ENCODE measurements at regions not wholly inside any gene's neighbourhood (a gene's known extent, or its start where the extent isn't known, plus 50 kb on each side); places are given as distances from the start of the nearest gene placed in this dataset.

DNA sequence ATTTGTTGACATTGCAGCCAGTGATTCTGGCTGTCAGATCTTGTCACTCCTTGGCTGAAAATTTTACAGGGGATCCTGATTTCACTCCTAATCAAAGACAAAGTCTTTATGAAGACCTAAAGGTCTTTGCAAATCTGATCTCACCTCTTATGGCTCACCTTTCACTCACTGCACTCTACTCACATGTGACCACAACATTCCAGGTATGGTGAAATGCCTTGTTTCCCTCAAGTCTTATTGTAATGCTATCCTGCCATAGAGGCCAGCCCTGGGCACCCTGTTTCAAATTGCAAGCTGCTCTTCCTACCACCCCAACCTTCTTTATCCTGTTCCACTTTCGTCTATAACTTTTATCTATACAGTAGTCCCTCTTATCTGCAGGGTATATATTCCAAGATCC lies 200.1 kb downstream of the NDFIP2 start:
- no peak overlapping the region for H3K27ac Mint-ChIP-seq
- CTCF ChIA-PET = interaction anchor here (2.9 kb wide), 1 partner anchor 8 kb away, joined by 9 read pairs; no protein-coding TSS in a partner anchor
- no peaks in the 10 kb centered on the region for H3K27me3 Mint-ChIP-seq
- H3K4me1 Mint-ChIP-seq = no peaks in the 10 kb centered on the region
- H3K36me3 Mint-ChIP-seq = no peaks in the 10 kb centered on the region
- no peaks in the 10 kb centered on the region for H3K9me3 Mint-ChIP-seq
- no peak overlapping the region for H3K4me3 Mint-ChIP-seq
- DNase-seq = no peak

DNA sequence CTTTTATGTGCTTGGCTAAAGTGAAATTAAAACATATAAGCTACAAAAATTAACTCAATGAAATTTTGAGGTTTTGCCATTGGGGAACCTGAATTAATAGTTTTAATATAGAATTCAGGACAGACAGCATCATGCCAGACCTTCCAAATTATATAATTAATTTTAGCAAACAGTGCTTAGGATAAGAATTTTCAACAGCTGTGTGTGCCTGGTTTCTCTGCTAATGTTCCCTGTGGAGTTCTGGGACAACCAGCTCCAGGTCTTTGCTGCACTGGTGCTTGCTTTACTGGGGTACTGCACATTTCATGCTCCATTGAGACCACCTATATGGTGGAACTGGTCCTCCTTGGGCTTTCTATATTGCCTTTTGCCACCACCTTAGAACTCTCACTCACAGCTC lies 199.5 kb downstream of the NDFIP2 start:
- CTCF ChIA-PET = interaction anchor here (0.7 to 2.9 kb wide), 2 partner anchors 9 to 982 kb away, joined by 3 to 9 read pairs; no protein-coding TSS in a partner anchor
- Mint-ChIP-seq H3K4me1 (no peaks in the 10 kb centered on the region), H3K27ac (no peak overlapping the region), H3K27me3 (no peaks in the 10 kb centered on the region), H3K4me3 (no peak overlapping the region), H3K9me3 (no peaks in the 10 kb centered on the region), H3K36me3 (no peaks in the 10 kb centered on the region)
- no peak for DNase-seq

DNA sequence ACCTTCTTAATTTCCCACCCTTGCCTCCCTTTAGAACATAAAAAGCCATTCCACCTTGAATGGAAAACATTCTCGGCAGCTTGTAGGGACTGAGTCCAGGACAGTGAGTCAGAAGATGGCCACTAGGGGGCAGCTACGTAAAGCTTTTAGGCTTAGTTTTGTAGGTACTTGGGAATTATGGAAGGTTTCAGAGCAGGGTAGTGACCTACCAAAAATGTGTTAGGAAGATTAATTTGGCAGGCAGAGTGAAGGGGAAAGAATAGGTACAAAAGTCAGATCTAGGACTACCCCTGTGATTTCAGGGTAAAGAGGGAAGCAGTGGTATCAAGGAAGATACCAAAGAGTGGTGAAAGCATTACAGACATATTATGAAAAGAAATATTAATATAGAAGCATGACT lies 198.4 kb downstream of the NDFIP2 start:
- peak; percentile 55 for DNase-seq
- Mint-ChIP-seq H3K4me3 (no peak overlapping the region), H3K4me1 (no peaks in the 10 kb centered on the region), H3K27ac (no peak overlapping the region), H3K9me3 (no peaks in the 10 kb centered on the region), H3K36me3 (no peaks in the 10 kb centered on the region), H3K27me3 (no peaks in the 10 kb centered on the region)
- CTCF ChIA-PET = interaction anchor here (0.7 to 2.9 kb wide), 11 partner anchors 9 to 1338 kb away, joined by 3 to 9 read pairs (median 5); no protein-coding TSS in a partner anchor

DNA sequence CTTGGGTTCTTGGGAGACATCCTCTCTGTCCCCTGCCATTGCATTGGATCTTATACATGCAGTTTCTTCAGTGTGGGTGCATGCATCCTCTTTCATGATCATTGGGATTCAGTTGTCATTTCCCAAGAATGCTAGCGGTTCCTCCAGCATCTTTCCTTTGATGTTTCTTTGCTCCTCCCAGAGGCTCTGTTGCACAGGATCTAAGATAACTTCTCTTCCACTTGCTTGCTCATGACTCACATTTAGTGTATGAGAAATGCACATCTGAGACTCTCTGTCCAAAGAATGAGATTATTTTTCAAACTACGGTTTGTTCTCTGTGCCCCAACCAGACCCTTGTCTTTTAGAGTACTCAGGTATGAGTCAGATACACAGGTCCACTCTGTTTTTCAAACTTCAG lies 197.1 kb downstream of the NDFIP2 start:
- H3K27me3 Mint-ChIP-seq = no peaks in the 10 kb centered on the region
- no peak for DNase-seq
- H3K4me3 Mint-ChIP-seq = no peak overlapping the region
- H3K27ac Mint-ChIP-seq = no peak overlapping the region
- H3K9me3 Mint-ChIP-seq = no peaks in the 10 kb centered on the region
- CTCF ChIA-PET = interaction anchor here (1.1 to 2.9 kb wide), 6 partner anchors 11 to 1339 kb away, joined by 4 to 9 read pairs (median 6); no protein-coding TSS in a partner anchor
- H3K36me3 Mint-ChIP-seq = no peaks in the 10 kb centered on the region
- H3K4me1 Mint-ChIP-seq = no peaks in the 10 kb centered on the region

DNA sequence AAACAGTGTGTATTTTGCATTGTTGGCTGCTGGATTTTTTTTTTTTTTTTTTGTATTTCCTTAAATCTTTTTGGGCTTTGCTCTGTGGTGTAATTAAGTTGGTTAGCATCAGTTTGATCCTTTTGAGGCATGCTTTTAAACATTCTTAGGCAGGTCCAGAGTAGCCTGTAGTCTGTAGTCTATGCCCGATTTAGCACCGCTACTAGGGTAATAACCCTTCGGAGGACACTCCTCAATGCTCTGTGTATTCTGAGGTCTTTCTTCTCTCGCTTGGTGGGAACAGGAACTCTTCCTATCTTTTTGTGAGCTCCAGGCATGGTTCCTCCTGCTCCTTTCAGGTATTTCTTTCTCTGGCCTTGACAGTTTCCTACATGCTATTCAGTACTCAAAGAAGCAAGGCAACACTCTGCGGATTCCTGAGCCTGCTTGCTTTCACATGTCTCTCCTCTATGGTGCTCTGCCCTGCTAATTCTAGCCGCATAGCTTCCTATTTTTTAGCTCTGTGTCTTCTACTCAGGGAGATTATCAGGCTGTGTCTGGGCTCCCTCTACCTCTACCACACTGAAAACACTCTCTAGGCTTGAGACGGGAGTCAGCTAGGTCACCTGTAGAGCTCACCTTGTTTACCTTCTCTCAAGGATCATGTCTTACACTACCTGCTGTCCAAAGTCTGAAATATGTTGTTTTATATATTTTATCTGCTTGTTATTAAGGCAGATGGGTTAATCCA lies 195.1 kb downstream of the NDFIP2 start:
- Mint-ChIP-seq H3K36me3 (no peaks in the 10 kb centered on the region), H3K4me1 (no peaks in the 10 kb centered on the region), H3K4me3 (no peak overlapping the region), H3K9me3 (no peaks in the 10 kb centered on the region), H3K27me3 (no peaks in the 10 kb centered on the region), H3K27ac (no peak overlapping the region)
- no peak for DNase-seq
- CTCF ChIA-PET = no interaction called here

DNA sequence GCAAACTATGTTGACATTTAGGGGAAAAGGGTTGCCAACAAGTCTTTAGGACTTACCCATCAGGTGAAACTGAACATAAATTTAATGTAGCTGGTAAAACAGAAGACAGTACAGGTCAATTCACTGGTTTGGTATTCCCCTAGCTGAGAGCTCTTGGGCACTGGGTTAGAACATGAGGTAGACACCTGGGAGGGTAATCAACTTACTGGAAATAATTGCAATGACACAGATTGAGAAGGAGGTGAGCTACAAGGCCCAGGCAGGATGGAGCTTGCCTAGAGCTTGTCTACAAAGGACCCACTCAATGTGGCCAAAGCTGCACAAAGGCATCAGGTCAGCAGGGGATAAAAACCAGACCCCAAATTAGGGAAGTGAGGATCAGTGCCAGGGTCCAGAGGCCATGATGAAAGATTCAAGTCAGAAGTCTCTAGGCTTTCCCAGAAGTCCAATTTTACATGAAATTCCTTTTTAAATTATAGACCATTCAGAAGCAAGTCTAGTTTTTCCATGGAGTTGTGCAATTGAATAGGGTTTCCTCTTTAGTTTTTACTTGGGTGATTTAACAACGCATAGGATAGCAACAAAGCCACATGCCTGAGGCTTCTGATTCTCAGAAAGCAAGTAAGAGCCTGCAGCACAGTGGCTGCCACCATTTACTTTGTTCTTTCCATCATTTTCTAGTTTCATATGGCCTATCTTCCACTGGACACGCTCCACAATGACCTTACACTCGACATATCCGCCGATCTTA lies 194.0 kb downstream of the NDFIP2 start:
- Mint-ChIP-seq H3K9me3 (no peaks in the 10 kb centered on the region), H3K4me3 (no peak overlapping the region), H3K4me1 (no peaks in the 10 kb centered on the region), H3K36me3 (no peaks in the 10 kb centered on the region), H3K27ac (no peak overlapping the region), H3K27me3 (no peaks in the 10 kb centered on the region)
- CTCF ChIA-PET = no interaction called here
- no peak for DNase-seq

DNA sequence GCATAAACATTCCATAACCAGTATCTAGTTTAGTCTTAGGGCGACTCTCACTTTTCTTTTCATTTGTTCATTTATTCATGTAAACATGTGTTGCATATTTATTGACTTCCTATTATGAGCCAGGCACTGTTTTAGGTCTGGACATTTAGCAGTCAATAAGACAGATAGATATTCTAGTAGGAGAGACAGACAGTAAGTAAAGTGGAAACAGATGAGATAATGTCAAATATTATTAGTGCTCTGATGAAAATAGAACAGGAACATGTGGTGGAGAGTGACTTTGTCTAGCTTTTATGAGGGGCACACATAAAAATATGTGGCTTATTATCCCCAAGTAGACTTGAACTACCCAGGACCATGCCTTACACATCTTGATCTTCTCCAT lies 193.0 kb downstream of the NDFIP2 start:
- Mint-ChIP-seq H3K4me1 (no peaks in the 10 kb centered on the region), H3K9me3 (no peaks in the 10 kb centered on the region), H3K27me3 (no peaks in the 10 kb centered on the region), H3K4me3 (no peak overlapping the region), H3K36me3 (no peaks in the 10 kb centered on the region), H3K27ac (no peak overlapping the region)
- CTCF ChIA-PET = no interaction called here
- DNase-seq = no peak

DNA sequence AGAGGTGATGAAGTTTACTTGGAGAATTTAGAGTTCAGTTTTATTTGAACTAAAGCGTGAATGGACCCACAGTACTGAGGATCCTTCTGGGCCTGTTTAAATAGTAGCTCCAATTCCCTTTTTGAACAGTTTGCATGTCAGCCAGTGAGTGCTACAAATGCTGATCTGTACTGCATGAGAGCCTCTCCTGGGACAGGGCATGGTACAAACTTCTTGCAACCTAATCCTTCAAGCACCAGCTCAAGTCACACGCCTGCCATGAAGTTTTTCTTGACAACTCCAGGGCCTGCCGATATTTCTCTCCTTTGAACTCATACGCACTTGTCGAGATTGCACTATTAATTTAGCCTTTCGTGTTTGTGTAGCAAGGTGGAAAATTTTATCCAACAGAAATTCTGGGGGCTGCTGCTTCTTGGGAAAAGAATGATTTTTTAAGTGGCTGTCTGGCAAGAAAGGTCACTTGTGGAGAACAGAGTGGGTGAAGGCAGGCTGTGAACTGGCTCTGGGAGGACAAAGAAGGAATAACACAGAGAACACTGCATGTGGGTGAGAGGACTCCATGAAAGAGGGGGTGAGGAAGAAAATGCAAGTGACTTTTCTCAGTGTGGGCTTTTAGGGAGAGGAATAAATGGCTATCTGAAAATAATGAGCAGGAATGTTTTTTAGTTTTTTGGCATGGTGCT lies 192.5 kb downstream of the NDFIP2 start:
- Mint-ChIP-seq H3K4me1 (no peaks in the 10 kb centered on the region), H3K27ac (no peak overlapping the region), H3K27me3 (no peaks in the 10 kb centered on the region), H3K9me3 (no peaks in the 10 kb centered on the region), H3K4me3 (no peak overlapping the region), H3K36me3 (no peaks in the 10 kb centered on the region)
- no peak for DNase-seq
- CTCF ChIA-PET = no interaction called here

DNA sequence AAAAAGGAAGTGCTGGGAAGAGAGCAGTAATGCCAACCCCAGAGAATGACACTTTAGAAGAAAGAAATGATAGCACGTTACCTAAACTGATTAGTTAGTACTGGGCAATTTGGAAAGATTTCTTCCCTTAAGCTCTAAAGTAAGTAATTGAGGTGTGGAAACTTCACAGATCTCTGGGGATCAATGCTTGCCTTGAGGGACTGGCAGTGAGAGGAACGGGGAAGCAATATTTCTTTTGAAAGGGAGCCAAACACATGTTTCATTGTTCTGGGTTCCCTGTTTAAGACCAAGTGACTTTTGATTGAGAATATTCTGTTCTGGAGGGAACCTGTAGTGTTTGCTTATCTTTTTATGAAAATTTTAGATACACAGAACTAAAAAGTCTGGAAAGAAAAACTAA lies 190.5 kb downstream of the NDFIP2 start:
- no peaks in the 10 kb centered on the region for H3K9me3 Mint-ChIP-seq
- no peak overlapping the region for H3K4me3 Mint-ChIP-seq
- H3K36me3 Mint-ChIP-seq = no peaks in the 10 kb centered on the region
- CTCF ChIA-PET = no interaction called here
- no peaks in the 10 kb centered on the region for H3K4me1 Mint-ChIP-seq
- no peak for DNase-seq
- H3K27me3 Mint-ChIP-seq = no peaks in the 10 kb centered on the region
- H3K27ac Mint-ChIP-seq = no peak overlapping the region

DNA sequence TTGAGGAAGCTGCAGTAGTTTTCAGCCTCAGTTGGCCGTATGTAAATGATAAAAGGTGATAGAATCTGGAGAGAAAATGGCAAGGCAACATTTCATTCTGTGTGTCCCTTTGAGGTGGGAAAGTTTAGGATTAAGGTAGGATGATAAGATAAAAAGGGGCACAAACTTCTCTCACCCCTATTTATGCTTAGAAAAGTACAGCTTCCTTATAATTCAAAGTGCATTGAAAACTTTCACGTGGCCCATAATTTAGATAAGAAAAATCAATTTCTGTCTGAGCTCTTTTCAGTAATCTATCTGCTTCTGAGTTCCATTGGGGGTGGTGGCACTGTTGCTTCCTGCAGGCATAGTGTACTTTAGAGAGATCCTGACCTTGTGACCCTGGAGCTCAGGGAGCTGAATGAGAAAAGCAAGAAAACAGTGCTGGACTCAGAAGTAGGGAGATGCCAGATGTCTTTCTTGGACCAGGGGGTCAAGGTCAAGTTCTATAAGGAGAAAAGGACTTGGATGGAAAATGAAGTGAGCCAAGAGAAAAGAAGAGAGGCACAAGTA lies 187.3 kb downstream of the NDFIP2 start:
- CTCF ChIA-PET = interaction anchor here (1.7 kb wide), 1 partner anchor 11 kb away, joined by 5 read pairs; no protein-coding TSS in a partner anchor
- Mint-ChIP-seq H3K4me3 (no peak overlapping the region), H3K27me3 (no peaks in the 10 kb centered on the region), H3K27ac (no peak overlapping the region), H3K36me3 (no peaks in the 10 kb centered on the region), H3K9me3 (no peaks in the 10 kb centered on the region), H3K4me1 (no peaks in the 10 kb centered on the region)
- DNase-seq = no peak

DNA sequence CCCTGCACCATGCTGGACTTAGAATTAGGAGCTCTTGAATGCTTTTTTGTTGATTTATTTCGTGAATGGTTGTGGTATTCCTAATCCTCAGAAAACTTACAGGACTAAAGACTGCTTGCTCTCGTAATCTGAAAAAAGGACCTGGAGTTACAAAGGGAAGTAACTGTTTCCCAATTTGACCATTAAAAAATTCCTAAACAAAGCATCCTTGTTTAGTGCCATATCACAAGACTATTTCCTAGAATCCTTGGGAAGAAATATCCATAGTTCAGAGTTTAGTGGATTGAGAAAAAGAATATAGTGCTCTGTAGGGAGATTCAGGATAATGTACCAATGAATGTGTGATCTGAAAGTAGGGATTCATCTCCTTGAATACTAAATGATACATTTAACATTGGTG lies 186.8 kb downstream of the NDFIP2 start:
- no peaks in the 10 kb centered on the region for H3K27me3 Mint-ChIP-seq
- no peaks in the 10 kb centered on the region for H3K9me3 Mint-ChIP-seq
- CTCF ChIA-PET = interaction anchor here (1.7 kb wide), 1 partner anchor 11 kb away, joined by 5 read pairs; no protein-coding TSS in a partner anchor
- H3K4me1 Mint-ChIP-seq = no peaks in the 10 kb centered on the region
- no peak for DNase-seq
- no peak overlapping the region for H3K27ac Mint-ChIP-seq
- no peak overlapping the region for H3K4me3 Mint-ChIP-seq
- no peaks in the 10 kb centered on the region for H3K36me3 Mint-ChIP-seq

DNA sequence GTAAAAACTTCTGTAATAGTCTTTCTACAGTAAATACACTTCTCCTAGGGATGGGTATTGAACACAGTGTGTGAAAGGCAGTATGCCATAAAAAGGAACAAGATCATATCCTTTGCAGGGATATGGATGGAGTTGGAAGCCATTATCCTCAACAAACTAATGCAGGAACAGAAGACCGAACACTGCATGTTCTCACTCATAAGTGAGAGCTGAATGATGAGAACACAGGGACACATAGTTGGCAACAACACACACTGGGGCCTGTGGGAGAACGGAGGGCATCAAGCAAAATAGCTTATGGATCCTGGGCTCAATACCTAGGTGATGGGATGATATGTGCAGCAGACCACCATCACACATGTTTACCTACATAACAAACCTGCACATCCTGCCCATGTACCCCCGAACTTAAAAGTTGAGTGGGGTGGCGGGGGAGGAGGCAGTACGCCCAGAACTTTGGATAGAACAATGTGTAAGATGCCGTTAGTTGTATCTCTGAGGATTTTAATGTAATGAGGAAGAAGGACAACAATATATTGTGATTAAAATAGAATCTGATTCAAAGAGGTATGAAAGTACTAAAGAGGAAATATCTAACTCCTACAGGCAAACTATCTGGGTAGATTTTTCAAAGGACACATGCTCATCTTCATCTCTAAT lies 183.2 kb downstream of the NDFIP2 start:
- Mint-ChIP-seq H3K4me3 (no peak overlapping the region), H3K27ac (no peak overlapping the region), H3K4me1 (no peaks in the 10 kb centered on the region), H3K36me3 (no peaks in the 10 kb centered on the region), H3K9me3 (no peaks in the 10 kb centered on the region), H3K27me3 (no peaks in the 10 kb centered on the region)
- CTCF ChIA-PET = no interaction called here
- no peak for DNase-seq

DNA sequence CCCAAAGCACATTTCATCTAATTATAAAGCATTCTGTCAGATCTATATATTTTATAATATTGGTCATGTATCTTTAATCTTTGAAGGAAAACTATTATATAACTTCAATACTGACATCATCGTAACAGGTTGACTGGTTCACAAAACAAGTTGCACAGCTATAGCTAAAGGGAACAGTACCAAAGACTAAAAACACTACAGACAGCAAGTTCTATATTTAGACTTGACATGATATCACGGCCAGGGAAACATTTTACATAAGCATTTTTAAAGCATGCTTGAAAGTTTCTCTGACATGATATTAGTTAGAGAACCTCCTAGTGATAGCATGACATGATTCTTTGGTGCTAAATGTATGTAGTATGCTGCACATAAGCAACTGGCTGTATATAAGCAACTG lies 182.5 kb downstream of the NDFIP2 start:
- no peak for DNase-seq
- Mint-ChIP-seq H3K9me3 (no peaks in the 10 kb centered on the region), H3K4me3 (no peak overlapping the region), H3K27me3 (no peaks in the 10 kb centered on the region), H3K36me3 (no peaks in the 10 kb centered on the region), H3K4me1 (no peaks in the 10 kb centered on the region), H3K27ac (no peak overlapping the region)
- CTCF ChIA-PET = interaction anchor here (1.4 kb wide), 1 partner anchor 15 kb away, joined by 6 read pairs; no protein-coding TSS in a partner anchor

DNA sequence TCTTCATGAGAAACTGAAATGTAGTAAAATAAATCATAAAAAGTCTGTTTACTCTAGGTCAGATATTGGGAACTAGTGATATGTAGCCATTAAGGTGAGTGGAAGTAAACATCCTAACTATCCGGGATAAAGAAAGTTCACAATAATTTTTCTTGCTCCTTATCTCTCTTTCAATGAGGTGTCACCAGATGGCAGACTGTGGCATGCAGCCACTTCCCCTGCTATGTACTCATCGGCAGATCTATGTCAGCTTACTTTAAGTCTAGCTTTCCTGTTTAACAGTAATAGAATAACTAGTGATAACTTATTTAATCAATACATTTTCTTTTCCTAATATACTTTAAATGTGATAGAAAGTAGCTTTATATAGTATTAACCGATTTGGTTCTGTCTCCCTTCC lies 181.9 kb downstream of the NDFIP2 start:
- no peaks in the 10 kb centered on the region for H3K36me3 Mint-ChIP-seq
- no peaks in the 10 kb centered on the region for H3K27me3 Mint-ChIP-seq
- no peaks in the 10 kb centered on the region for H3K9me3 Mint-ChIP-seq
- no peak for DNase-seq
- CTCF ChIA-PET = interaction anchor here (1.4 kb wide), 1 partner anchor 16 kb away, joined by 6 read pairs; no protein-coding TSS in a partner anchor
- no peaks in the 10 kb centered on the region for H3K4me1 Mint-ChIP-seq
- no peak overlapping the region for H3K4me3 Mint-ChIP-seq
- H3K27ac Mint-ChIP-seq = no peak overlapping the region

Data from activated naive CD4-positive, alpha-beta T cell treated with anti-CD3 and anti-CD28 coated beads, Interleukin-2, amount 10 ng/mL, durations not matched to agents 7 days and 5 days (primary cell).